HG03280 (cell line): ENCODE measurements at regions not wholly inside any gene's neighbourhood (a gene's known extent, or its start where the extent isn't known, plus 50 kb on each side); places are given as distances from the start of the nearest gene placed in this dataset.
"Not testable (repeated sequence)": the region's sequence is repeated elsewhere in the genome, so short reads cannot be mapped to it uniquely, and the experiment has no call there.

Experiments used
- ATAC-seq: cut with Tn5 transposase; IDR thresholded peaks from one replicate; pipeline ENCODE4 v1.9.1; 2021; ENCODE audit warnings: mild to moderate bottlenecking, moderate library complexity; ENCODE audit not compliant: unreplicated experiment

- no peak for ATAC-seq
Observed at GRCh38 chr7:112985377-112985987, 101.1 kb downstream of the GPR85 start.

GRCh38 chr7:112982441-112983063 is 104.1 kb downstream of the GPR85 start:
- ATAC-seq = peak; percentile 61

- peak; percentile 16 for ATAC-seq
Observed at GRCh38 chr7:112981966-112982365, 104.7 kb downstream of the GPR85 start.

DNA sequence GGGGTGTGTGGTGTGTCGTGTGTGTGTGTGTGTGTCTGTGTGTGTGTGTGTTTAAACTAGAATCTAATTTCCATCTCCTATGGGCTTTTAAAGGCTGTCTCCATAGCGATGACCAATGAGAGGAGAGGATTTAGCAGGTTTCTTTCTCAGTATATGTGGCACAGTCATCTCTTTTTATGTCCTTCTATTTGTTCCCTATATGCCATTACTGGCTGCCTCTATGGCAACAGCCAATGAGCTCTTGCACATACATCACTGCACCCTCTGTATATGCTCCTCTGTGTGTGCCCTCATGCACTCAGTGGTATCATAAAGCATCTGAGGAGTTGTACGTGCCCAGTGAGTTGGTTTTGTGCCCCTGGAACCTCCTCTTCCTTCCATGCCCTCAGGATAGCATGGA is 107.6 kb downstream of the GPR85 start:
- ATAC-seq = not testable (repeated sequence)

GRCh38 chr7:112977244-112977955 is 109.2 kb downstream of the GPR85 start:
- ATAC-seq = not testable (repeated sequence)

DNA sequence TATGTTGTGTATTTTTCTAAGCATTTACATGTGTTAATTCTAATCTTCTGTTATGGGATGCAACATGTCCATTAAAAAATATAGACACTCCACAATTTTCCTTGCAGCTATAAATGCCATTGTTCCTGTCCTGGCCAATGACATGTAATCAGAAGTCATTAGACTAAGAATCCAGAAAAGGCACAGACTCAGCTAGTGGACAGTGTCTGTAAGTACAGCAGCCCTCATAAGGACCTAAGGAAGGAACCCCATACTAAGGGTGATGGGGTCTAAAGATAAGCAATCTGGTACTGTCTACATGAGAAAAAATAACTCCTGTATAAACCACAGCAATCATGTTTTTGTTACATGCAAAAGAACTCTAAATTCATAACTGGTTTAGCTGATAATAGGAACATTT is 115.9 kb downstream of the GPR85 start:
- peak; percentile 76 for ATAC-seq

GRCh38 chr7:112969946-112970345 is 116.7 kb downstream of the GPR85 start:
- ATAC-seq = no peak

DNA sequence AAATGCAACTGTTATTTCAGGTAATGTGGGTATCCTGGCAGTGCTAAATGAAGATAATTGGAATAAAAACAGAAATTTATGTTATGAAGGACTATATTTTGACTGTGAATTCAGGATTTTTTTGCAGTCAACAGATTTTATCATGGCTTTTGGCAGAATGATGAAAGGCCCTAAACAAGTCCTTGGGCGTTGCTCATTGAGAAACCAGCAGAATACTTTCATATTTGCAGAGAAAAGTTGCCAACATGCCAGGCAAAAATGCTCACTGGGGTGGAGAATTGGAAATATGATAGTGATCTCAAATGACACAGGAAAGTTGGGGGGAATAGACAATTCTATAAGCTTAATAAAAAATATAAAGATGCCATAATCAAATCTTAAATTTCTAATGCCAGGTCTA is 121.1 kb downstream of the GPR85 start:
- no peak for ATAC-seq

DNA sequence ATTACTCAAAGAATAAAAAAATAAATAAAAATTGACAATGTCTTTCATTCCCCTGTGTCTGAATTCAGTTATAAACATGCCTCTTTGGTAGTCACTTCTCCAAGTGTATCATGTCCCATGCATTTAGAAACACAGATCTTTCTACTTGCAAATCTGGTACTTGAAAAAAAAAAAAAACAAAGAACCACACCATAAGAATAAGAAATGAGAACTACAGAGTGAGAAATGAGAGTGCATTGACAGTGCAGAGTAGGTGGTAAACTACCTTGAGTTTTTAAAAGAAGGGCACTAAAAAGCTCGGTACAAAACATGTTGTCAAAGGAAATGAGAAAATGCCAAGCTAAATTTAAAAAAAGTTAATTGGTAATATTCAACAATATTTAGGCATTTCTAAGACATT is 123.0 kb downstream of the GPR85 start:
- no peak for ATAC-seq

DNA sequence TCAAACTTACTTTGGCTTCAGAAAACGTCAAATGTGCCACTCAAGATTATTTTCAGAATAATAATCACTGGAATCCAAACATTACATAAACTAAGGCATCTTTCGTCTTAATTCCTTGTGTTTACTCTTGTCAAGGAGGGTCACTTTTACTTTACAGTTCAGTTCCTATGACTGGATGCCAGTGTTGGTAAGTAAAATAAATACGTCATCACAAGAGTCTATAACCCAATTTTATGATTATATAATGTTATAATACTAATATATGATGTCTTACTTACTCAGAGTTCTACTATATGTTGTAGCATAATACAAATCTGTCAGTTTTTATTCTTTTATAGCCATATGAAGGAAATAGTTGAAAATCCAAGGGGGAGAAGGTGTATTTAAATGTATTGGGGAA is 123.8 kb downstream of the GPR85 start:
- no peak for ATAC-seq

DNA sequence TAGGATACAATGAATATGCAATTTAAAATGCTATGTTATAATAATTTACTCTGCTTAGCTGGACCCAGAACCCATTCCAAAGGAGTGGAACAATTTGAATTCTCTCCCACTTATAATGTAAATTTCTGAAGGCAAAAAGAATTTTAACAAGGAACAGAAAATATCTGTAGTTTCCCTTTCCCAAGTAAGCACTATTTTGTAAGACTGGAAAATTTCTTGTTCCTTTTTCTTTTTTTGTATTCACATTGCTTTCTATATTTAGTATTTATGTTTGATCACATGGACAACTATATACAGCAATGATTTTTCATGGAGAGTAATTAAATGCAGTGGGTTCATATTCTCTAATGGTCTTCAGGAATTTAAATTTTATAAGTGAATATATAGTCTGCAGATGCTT is 127.4 kb downstream of the GPR85 start:
- ATAC-seq = no peak

DNA sequence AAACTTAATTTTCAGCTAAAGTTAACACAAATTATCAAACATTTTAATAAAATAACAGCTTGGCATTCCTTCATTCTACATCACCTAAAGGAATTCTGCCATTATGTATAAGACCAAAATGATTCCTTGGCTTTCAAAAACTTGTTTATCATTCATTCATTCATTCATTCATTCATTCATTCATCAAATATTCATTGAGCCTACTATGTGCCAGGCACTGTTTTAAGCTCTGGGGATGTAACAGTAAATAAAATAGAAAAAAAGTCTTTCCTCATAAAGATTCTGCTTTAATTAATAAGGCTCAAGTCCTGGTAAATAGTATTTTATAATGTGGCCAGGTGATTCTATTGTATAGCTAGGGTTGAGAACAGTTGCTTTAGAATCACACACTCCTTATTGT is 127.9 kb downstream of the GPR85 start:
- ATAC-seq = no peak

DNA sequence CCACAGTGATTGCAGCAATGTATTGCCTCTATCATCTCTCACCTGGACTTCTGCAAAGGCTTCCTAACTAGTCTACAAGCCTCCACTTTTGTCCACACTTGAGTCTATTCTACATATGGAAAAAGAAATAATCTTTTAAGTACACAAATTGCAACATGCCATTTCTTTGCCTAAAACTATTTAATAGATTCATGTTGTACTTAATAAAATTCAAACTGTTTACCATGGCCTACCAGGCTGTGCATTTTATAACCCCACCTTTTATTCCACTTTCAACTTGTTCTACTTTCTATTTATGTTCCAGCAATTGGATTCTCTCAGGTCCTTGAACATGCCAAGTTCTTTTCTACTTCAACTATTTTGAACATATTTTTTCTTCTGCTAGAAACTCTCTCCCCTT is 128.7 kb downstream of the GPR85 start:
- no peak for ATAC-seq

- not testable (repeated sequence) for ATAC-seq
Observed at GRCh38 chr7:112953031-112953430, 133.6 kb downstream of the GPR85 start.

- ATAC-seq = no peak
Observed at GRCh38 chr7:112951070-112951469, 135.6 kb downstream of the GPR85 start.

DNA sequence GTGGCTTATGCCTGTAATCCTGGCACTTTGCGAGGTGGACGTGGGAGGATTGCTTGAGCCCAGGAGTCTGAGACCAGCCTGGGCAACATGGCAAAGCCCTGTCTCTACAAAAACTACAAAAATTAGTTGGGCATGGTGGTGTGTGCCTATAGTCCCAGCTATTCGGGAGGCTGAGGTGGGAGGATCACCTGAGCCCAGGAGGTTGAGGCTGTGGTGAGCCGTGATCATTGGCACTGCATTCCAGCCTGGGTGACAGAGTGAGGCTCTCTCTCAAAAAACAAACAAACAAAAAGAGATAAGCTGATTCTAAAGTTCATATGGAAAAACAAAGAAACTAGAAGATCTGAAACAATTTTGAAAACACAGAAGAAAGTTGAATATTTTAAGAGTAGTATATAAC is 136.9 kb downstream of the GPR85 start:
- ATAC-seq = not testable (repeated sequence)

GRCh38 chr7:112946350-112946749 is 140.3 kb downstream of the GPR85 start:
- ATAC-seq = no peak

DNA sequence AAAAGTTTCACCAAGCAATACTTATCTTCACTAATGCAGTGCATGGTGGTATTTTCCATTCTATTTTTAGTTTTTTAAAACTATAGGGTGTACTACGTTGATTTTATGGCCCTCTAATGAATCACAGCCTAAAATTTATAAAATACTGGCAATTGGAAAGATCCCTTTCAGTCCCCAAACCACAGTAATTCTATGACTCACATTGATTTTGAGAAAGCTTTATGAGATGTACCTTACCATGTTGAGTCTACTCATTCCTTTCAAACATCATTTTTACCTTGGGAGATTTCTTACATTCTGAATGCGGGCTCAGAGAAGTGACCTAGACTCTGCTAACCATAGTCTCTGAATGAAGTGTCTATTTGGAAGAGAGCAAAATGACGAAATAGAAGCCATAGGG is 141.6 kb downstream of the GPR85 start:
- ATAC-seq = no peak

GRCh38 chr7:112942981-112943380 is 143.6 kb downstream of the GPR85 start:
- ATAC-seq = no peak

DNA sequence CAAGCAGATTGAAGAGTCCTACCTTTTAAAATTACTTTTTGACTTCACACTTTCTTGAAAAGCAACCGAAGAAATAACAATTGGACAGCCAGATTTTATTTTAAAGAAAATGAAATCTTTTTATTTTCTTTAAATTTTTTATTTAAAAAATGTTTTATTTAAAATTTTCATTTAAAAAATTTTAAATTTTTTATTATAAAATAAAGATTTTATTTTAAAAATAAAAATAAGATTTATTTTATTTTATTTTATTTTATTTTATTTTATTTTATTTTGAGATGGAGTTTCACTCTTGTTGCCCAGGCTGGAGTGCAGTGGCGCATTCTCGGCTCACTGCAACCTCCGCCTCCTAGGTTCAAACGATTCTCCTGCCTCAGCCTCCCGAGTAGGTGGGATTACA is 144.5 kb downstream of the GPR85 start:
- not testable (repeated sequence) for ATAC-seq

DNA sequence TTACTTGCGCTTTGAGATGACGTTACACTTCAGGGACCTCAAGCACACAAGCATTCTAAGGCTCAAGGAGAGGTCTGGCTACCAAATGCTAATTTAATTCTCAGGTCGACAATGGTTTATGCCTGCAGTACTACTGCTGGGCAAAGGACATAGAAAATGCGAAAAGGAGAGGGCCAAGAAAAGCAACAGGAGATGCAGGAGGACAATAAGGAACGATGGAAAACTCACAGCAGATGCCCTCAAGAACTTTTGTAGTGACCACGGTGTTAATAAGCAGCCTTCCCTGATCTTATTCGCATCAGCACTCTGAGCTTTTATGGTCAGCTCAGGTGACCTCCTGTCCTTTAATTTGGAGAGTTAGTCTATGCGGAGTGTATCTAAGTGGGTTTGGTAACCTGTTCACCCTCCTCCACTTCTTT is 146.3 kb downstream of the GPR85 start:
- peak; percentile 51 for ATAC-seq
